ENCODE measurements at regions not wholly inside any gene's neighbourhood (a gene's known extent, or its start where the extent isn't known, plus 50 kb on each side); places are given as distances from the start of the nearest gene placed in this dataset.

GRCh38 chr5:99068944-99069650, 140.3 kb upstream of the CHD1 start:
- no peak for TF ChIP-seq EZH2phosphoT487 (IDR thresholded peaks at IDR 0.05; ENCODE audit: borderline replicate concordance, low read length)
- TF ChIP-seq CTCF (IDR thresholded peaks at IDR 0.05; ENCODE audit: low read depth, low read length, poor library complexity, severe bottlenecking): no peak
